Peyer's patch (tissue), 4 donors: ENCODE measurements at regions not wholly inside any gene's neighbourhood (a gene's known extent, or its start where the extent isn't known, plus 50 kb on each side); places are given as distances from the start of the nearest gene placed in this dataset.

Experiments used
- POLR2A ChIP-seq, 2 donors: fragments of 450-650 bp; IDR thresholded peaks; one replicate each; pipeline ENCODE4 v1.5.1; 2017; ENCODE audit warnings: antibody characterized with exemption in 2 of 2, mild to moderate bottlenecking in 2 of 2, moderate library complexity in 2 of 2
- TF ChIP-seq, protein P1 (sequence below), 6 experiments: fragments of 450-650 bp in 4 of 6; fragments of 200-600 bp in 2 of 6; sonication (generic) in 1 of 6; IDR thresholded peaks; one replicate each; pipeline ENCODE4 v1.5.1; 2017 to 2019; ENCODE audit warnings: antibody characterized with exemption in 6 of 6, mild to moderate bottlenecking in 3 of 6, moderate library complexity in 1 of 6

DNA sequence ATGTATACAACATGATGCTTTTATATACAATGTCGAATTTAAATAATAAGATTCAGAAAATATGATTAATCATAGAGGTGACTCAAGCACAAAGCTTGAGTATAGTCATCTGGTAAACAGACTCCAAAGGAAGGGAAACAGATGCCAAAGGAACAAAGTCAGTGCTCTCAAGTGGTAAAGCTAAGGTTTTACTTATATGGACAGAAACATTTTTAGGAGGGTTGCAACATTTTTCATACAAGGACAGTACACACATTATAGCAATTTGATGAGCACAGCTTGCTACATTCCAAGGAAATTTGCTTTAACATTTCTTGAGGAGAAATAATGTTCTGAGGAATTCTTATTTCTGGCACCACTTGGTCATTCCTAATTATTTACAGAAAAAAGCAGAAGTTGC is 333.4 kb upstream of the AADAT start:
- TF ChIP-seq, protein P1, sequence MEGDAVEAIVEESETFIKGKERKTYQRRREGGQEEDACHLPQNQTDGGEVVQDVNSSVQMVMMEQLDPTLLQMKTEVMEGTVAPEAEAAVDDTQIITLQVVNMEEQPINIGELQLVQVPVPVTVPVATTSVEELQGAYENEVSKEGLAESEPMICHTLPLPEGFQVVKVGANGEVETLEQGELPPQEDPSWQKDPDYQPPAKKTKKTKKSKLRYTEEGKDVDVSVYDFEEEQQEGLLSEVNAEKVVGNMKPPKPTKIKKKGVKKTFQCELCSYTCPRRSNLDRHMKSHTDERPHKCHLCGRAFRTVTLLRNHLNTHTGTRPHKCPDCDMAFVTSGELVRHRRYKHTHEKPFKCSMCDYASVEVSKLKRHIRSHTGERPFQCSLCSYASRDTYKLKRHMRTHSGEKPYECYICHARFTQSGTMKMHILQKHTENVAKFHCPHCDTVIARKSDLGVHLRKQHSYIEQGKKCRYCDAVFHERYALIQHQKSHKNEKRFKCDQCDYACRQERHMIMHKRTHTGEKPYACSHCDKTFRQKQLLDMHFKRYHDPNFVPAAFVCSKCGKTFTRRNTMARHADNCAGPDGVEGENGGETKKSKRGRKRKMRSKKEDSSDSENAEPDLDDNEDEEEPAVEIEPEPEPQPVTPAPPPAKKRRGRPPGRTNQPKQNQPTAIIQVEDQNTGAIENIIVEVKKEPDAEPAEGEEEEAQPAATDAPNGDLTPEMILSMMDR (IDR thresholded peaks at IDR 0.05) = no peak
- TF ChIP-seq POLR2A (IDR thresholded peaks at IDR 0.05) = no peak
